ENCODE measurements at regions not wholly inside any gene's neighbourhood (a gene's known extent, or its start where the extent isn't known, plus 50 kb on each side); places are given as distances from the start of the nearest gene placed in this dataset.
"Not testable (repeated sequence)": the region's sequence is repeated elsewhere in the genome, so short reads cannot be mapped to it uniquely, and the experiment has no call there.

DNA sequence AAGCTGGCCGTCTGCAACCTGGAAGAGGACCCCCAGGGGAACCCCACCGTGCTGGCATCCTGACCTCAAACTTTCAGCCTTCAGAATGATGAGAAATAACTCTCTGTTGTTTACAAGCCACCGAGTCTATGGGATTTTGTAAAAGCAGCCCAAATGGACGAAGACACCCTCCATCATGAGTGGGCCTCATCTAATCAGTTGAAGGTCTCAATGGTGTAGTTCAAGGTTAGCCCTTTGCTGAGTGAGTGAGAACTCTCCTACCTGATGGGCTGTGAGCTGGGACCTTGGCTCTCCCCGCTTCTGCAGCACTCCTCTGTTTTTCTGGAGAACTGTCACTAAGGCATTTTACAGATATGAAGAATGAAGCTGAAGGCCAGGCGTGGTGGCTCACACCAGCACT is 325.9 kb upstream of the TNRC6C start:
- Mint-ChIP-seq H3K9me3 (ENCODE audit: unreplicated experiment) (peaks cover 4% of the 10 kb centered on the region), H3K36me3 (ENCODE audit: unreplicated experiment) (peaks cover 2% of the 10 kb centered on the region), H3K4me1 (ENCODE audit: unreplicated experiment) (peaks cover 1% of the 10 kb centered on the region), H3K27me3 (ENCODE audit: unreplicated experiment) (peaks cover 38% of the 10 kb centered on the region), H3K4me3 (ENCODE audit: unreplicated experiment) (no peak overlapping the region), H3K27ac (ENCODE audit: unreplicated experiment) (no peak overlapping the region)
- TF ChIP-seq, protein P1, sequence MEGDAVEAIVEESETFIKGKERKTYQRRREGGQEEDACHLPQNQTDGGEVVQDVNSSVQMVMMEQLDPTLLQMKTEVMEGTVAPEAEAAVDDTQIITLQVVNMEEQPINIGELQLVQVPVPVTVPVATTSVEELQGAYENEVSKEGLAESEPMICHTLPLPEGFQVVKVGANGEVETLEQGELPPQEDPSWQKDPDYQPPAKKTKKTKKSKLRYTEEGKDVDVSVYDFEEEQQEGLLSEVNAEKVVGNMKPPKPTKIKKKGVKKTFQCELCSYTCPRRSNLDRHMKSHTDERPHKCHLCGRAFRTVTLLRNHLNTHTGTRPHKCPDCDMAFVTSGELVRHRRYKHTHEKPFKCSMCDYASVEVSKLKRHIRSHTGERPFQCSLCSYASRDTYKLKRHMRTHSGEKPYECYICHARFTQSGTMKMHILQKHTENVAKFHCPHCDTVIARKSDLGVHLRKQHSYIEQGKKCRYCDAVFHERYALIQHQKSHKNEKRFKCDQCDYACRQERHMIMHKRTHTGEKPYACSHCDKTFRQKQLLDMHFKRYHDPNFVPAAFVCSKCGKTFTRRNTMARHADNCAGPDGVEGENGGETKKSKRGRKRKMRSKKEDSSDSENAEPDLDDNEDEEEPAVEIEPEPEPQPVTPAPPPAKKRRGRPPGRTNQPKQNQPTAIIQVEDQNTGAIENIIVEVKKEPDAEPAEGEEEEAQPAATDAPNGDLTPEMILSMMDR (IDR thresholded peaks at IDR 0.05) = no peak
- DNase-seq (ENCODE audit: extremely low spot score, unreplicated experiment) = no peak

DNA sequence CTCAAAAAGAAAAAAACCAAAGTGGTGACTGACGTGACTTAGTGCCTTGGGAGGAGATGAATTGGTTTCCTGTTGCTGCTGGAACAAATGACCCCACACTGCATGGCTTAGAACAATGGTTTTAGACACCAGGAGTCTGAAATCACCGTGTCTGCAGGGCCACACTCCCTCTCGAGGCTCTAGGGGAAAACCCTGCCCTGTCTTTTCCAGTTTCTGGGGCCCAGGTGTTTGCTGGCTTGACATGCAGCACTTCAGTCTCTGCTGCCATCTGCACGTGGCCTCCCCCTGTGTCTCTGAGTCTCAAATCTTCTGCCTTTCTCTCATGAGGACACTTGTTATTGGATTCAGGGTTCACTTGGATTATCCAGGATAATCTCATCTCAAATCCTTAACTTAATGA is 323.8 kb upstream of the TNRC6C start:
- H3K9me3 Mint-ChIP-seq (ENCODE audit: unreplicated experiment) = no peaks in the 10 kb centered on the region
- no peaks in the 10 kb centered on the region for H3K36me3 Mint-ChIP-seq (ENCODE audit: unreplicated experiment)
- peaks cover 10% of the 10 kb centered on the region for H3K4me1 Mint-ChIP-seq (ENCODE audit: unreplicated experiment)
- no peak overlapping the region for H3K27ac Mint-ChIP-seq (ENCODE audit: unreplicated experiment)
- no peak for DNase-seq (ENCODE audit: extremely low spot score, unreplicated experiment)
- TF ChIP-seq, protein P1 (IDR thresholded peaks at IDR 0.05) = no peak
- no peak overlapping the region for H3K4me3 Mint-ChIP-seq (ENCODE audit: unreplicated experiment)
- peaks cover 37% of the 10 kb centered on the region for H3K27me3 Mint-ChIP-seq (ENCODE audit: unreplicated experiment)

DNA sequence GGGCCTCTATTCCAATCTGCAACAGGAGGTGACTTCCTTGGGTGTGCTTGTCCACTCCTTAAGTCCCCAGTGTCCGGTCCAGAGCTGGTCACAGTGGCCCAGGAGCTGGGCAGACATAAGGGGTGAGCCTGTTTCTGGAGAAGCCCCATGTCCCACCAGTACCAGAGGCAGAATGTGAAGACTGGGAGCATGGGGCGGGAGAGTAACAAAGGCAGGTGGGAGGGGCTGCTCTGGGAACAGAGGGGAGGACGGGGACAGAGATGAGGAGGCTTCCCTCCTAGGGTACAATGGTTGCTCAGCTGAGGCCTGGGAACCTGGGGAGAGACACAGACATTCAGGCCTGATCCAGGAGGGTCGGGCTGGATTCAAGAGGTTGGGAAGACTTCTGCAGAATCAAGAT is 323.3 kb upstream of the TNRC6C start:
- H3K9me3 Mint-ChIP-seq (ENCODE audit: unreplicated experiment) = no peaks in the 10 kb centered on the region
- no peak overlapping the region for H3K27ac Mint-ChIP-seq (ENCODE audit: unreplicated experiment)
- no peaks in the 10 kb centered on the region for H3K36me3 Mint-ChIP-seq (ENCODE audit: unreplicated experiment)
- peaks cover 40% of the 10 kb centered on the region for H3K27me3 Mint-ChIP-seq (ENCODE audit: unreplicated experiment)
- DNase-seq (ENCODE audit: extremely low spot score, unreplicated experiment) = no peak
- H3K4me1 Mint-ChIP-seq (ENCODE audit: unreplicated experiment) = peaks cover 10% of the 10 kb centered on the region
- TF ChIP-seq, protein P1 (IDR thresholded peaks at IDR 0.05) = no peak
- no peak overlapping the region for H3K4me3 Mint-ChIP-seq (ENCODE audit: unreplicated experiment)

DNA sequence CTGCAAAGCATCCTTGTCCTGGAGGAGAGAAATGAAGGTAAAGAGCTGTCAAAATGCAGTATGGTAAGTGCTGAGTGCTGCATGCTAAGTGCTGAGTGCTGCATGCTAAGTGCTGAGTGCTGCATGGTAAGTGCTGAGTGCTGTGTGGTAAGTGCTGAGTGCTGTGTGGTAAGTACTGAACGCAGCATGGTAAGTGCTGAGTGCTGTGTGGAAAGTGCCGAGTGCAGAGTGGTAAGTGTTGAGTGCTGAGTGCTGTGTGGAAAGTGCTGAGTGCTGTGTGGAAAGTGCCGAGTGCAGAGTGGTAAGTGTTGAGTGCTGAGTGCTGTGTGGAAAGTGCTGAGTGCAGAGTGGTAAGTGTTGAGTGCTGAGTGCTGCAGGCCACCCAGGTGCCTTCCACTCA is 322.7 kb upstream of the TNRC6C start:
- H3K4me1 Mint-ChIP-seq (ENCODE audit: unreplicated experiment); H3K27ac Mint-ChIP-seq (ENCODE audit: unreplicated experiment); DNase-seq (ENCODE audit: extremely low spot score, unreplicated experiment); H3K36me3 Mint-ChIP-seq (ENCODE audit: unreplicated experiment); H3K9me3 Mint-ChIP-seq (ENCODE audit: unreplicated experiment); H3K4me3 Mint-ChIP-seq (ENCODE audit: unreplicated experiment): not testable (repeated sequence)
- peaks cover 43% of the 10 kb centered on the region for H3K27me3 Mint-ChIP-seq (ENCODE audit: unreplicated experiment)

DNA sequence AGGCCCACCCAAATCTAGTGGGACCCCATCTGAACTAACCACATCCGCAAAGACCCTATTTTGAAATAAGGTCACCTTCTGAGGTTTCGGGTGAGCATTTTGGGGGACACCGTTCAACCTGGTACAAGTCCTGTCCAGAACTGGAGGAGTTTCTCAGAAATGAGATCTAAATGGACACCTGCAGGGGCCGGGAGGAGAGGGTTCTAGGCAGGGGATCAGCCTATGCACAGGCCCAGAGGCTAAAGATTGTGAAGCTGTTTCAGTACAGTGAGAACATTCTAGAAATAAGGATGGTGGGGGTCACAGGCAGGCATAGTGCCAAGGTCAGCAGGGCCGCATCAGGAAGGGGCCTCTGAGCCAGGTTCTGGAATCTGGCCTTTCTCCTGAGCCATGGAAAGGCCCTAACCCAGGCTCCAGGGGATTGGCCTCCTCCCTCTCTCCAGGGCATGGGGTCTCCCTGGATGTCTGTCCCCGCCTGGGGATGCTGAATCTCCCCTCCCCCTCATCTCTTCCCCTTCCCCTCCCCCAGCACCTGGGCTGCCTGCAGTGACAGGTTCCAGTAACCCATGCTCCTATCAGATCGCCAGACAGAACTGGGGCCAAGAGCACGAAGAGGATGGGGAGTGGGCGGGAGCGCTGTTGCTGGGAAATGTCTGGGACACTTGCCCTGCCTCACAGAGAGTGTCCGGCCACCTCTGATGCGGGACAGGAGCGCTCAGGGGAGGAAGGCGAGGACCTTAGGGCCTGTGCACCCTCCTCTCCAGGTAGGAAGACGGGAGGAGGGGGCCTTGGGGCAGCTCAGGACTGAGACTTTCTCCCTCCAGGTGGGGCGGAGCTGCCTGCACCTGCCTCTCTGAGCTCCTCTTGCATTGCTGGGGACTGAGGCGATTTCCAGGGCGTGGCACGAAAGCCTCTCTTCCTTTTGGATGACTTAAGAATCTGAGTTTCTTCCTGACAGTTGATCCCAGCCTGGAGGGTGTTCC is 321.4 kb upstream of the TNRC6C start:
- TF ChIP-seq, protein P1 (IDR thresholded peaks at IDR 0.05) = no peak
- Mint-ChIP-seq H3K36me3 (ENCODE audit: unreplicated experiment) (no peaks in the 10 kb centered on the region), H3K4me3 (ENCODE audit: unreplicated experiment) (no peak overlapping the region), H3K27ac (ENCODE audit: unreplicated experiment) (no peak overlapping the region), H3K4me1 (ENCODE audit: unreplicated experiment) (peaks cover 10% of the 10 kb centered on the region), H3K27me3 (ENCODE audit: unreplicated experiment) (peaks cover 48% of the 10 kb centered on the region), H3K9me3 (ENCODE audit: unreplicated experiment) (no peaks in the 10 kb centered on the region)
- DNase-seq (ENCODE audit: extremely low spot score, unreplicated experiment) = no peak

All from osteocyte (in vitro differentiated cells).